ENCODE measurements at regions not wholly inside any gene's neighbourhood (a gene's known extent, or its start where the extent isn't known, plus 50 kb on each side); places are given as distances from the start of the nearest gene placed in this dataset.

- H3K36me3 Mint-ChIP-seq (ENCODE audit: low read depth): no peaks in the 10 kb centered on the region
- peaks cover 2% of the 10 kb centered on the region for H3K9me3 Mint-ChIP-seq
- H3K27ac Mint-ChIP-seq: no peak overlapping the region
- no peak overlapping the region for H3K4me3 Mint-ChIP-seq
- TF ChIP-seq, protein P1, sequence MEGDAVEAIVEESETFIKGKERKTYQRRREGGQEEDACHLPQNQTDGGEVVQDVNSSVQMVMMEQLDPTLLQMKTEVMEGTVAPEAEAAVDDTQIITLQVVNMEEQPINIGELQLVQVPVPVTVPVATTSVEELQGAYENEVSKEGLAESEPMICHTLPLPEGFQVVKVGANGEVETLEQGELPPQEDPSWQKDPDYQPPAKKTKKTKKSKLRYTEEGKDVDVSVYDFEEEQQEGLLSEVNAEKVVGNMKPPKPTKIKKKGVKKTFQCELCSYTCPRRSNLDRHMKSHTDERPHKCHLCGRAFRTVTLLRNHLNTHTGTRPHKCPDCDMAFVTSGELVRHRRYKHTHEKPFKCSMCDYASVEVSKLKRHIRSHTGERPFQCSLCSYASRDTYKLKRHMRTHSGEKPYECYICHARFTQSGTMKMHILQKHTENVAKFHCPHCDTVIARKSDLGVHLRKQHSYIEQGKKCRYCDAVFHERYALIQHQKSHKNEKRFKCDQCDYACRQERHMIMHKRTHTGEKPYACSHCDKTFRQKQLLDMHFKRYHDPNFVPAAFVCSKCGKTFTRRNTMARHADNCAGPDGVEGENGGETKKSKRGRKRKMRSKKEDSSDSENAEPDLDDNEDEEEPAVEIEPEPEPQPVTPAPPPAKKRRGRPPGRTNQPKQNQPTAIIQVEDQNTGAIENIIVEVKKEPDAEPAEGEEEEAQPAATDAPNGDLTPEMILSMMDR (IDR thresholded peaks at IDR 0.05; ENCODE audit: unreplicated experiment in 3 of 3): no peak
- H3K27me3 Mint-ChIP-seq (ENCODE audit: low read depth): peaks cover 3% of the 10 kb centered on the region
- H3K4me1 Mint-ChIP-seq: no peaks in the 10 kb centered on the region
Measured at GRCh38 chr18:56097621-56098020, 509.6 kb upstream of the TCF4 start.

DNA sequence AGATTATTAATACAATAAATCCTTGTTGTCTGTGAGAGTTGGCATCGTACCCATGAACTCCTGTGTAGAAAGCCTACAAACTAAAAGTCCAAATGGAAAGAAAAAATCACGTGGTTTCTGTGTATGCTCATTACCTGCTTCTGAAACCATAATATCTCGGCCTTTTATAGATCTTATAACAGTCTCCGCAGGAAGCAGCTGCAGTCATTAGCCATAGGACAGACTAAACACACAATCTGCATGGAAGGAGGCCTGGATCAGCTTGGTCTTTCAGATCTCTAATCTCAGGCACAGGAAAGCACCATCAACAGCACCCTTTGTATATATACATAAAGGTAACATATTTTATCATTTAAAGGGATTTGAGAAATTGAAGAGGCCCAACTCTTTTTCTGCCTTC lies 508.9 kb upstream of the TCF4 start:
- Mint-ChIP-seq H3K27me3 (ENCODE audit: low read depth) (peaks cover 3% of the 10 kb centered on the region), H3K4me3 (no peak overlapping the region), H3K27ac (no peak overlapping the region), H3K9me3 (no peaks in the 10 kb centered on the region), H3K4me1 (no peaks in the 10 kb centered on the region), H3K36me3 (ENCODE audit: low read depth) (no peaks in the 10 kb centered on the region)
- TF ChIP-seq, protein P1 (IDR thresholded peaks at IDR 0.05; ENCODE audit: unreplicated experiment in 3 of 3): no peak

DNA sequence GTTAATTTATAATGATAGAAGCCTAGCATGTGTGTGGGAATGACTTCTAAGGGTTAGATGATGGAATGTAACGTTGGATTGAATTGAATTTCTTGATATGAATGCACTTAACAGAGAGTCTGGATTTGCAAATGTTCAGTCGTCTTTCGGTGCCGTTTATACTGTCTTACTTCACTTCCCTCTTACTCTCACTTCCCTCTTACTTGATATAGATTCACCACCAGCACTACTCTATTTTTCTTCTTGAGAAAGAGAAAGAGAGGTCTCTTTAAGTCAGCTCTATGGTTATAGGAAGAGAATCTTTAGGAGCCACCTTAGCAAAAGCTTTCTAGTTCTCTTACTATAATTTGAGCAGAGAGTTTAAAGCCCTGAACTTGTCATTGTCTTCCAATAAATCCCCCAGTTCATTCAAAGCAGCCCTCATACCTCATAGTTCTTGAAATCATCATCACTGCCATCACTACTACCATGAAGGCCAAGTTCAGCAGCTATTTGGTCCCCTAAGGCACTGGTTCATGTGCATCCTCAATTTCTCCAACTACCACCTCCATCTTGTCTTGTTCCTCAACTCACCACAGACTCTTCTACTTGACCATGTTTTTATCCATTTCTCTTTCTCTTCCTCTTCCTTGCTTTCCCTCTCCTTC lies 501.7 kb upstream of the TCF4 start:
- TF ChIP-seq, protein P1 (IDR thresholded peaks at IDR 0.05; ENCODE audit: unreplicated experiment in 3 of 3): no peak
- H3K4me1 Mint-ChIP-seq: peaks cover 9% of the 10 kb centered on the region
- H3K36me3 Mint-ChIP-seq (ENCODE audit: low read depth): no peaks in the 10 kb centered on the region
- H3K4me3 Mint-ChIP-seq: no peak overlapping the region
- no peak overlapping the region for H3K27ac Mint-ChIP-seq
- peaks cover 3% of the 10 kb centered on the region for H3K27me3 Mint-ChIP-seq (ENCODE audit: low read depth)
- no peaks in the 10 kb centered on the region for H3K9me3 Mint-ChIP-seq

- Mint-ChIP-seq H3K36me3 (ENCODE audit: low read depth) (no peaks in the 10 kb centered on the region), H3K27ac (no peak overlapping the region), H3K27me3 (ENCODE audit: low read depth) (no peaks in the 10 kb centered on the region), H3K4me3 (no peak overlapping the region), H3K4me1 (peaks cover 36% of the 10 kb centered on the region), H3K9me3 (no peaks in the 10 kb centered on the region)
- TF ChIP-seq, protein P1 (IDR thresholded peaks at IDR 0.05; ENCODE audit: unreplicated experiment in 3 of 3): no peak
Measured at GRCh38 chr18:56086786-56087185, 498.8 kb upstream of the TCF4 start.

- Mint-ChIP-seq H3K9me3 (no peaks in the 10 kb centered on the region), H3K27me3 (ENCODE audit: low read depth) (no peaks in the 10 kb centered on the region), H3K4me3 (no peak overlapping the region), H3K36me3 (ENCODE audit: low read depth) (no peaks in the 10 kb centered on the region), H3K27ac (no peak overlapping the region), H3K4me1 (peaks cover 36% of the 10 kb centered on the region)
- TF ChIP-seq, protein P1 (IDR thresholded peaks at IDR 0.05; ENCODE audit: unreplicated experiment in 3 of 3): no peak
Measured at GRCh38 chr18:56086176-56086575, 498.2 kb upstream of the TCF4 start.

- peak overlapping the region in 1 of 3 experiments; percentile 18 for H3K27ac Mint-ChIP-seq
- H3K4me1 Mint-ChIP-seq: peaks cover 36% of the 10 kb centered on the region
- TF ChIP-seq, protein P1 (IDR thresholded peaks at IDR 0.05; ENCODE audit: unreplicated experiment in 3 of 3): no peak
- H3K27me3 Mint-ChIP-seq (ENCODE audit: low read depth): no peaks in the 10 kb centered on the region
- no peak overlapping the region for H3K4me3 Mint-ChIP-seq
- H3K9me3 Mint-ChIP-seq: no peaks in the 10 kb centered on the region
- H3K36me3 Mint-ChIP-seq (ENCODE audit: low read depth): no peaks in the 10 kb centered on the region
Measured at GRCh38 chr18:56085551-56085950, 497.6 kb upstream of the TCF4 start.

Measured in nephron (organoid).